ENCODE measurements at regions not wholly inside any gene's neighbourhood (a gene's known extent, or its start where the extent isn't known, plus 50 kb on each side); places are given as distances from the start of the nearest gene placed in this dataset.

- no peak overlapping the region for H2AFZ ChIP-seq (ENCODE audit: low read length)
- no peak for FAIRE-seq
- WGBS, 2 experiments (ENCODE audit: extremely low coverage in 1 of 2, insufficient coverage in 1 of 2, insufficient read length in 1 of 2, insufficient replicate concordance in 2 of 2, low coverage in 1 of 2, low lambda C conversion rate in 2 of 2, missing lambda C conversion rate in 1 of 2), result 93% methylated on average over 8 of the region's 8 CpGs; no CpG with 5 or more reads in 1 of the 2 experiments
Observed at GRCh38 chr5:13613621-13614020, 330.9 kb downstream of the DNAH5 start.

More at GRCh38 chr5:13613621-13614020, 330.9 kb downstream of the DNAH5 start:
- H3K4me2 ChIP-seq (ENCODE audit: insufficient read depth in 1 of 2, low read depth in 2 of 2, low read length in 2 of 2), result no peak overlapping the region
- no peaks in the 10 kb centered on the region for H4K20me1 ChIP-seq (replicated peaks in 1 of 2; ENCODE audit: control insufficient read depth in 1 of 2, insufficient read depth in 2 of 2, low read length in 2 of 2)
- no peak overlapping the region for H4K8ac ChIP-seq (ENCODE audit: extremely low read depth, insufficient read depth, low read length)
- no peak overlapping the region for H3K27ac ChIP-seq (ENCODE audit: low read depth, low read length)
- no peak overlapping the region for H3K18ac ChIP-seq (ENCODE audit: extremely low read depth, low read length)
- H4K91ac ChIP-seq (replicated peaks; ENCODE audit: insufficient read length, low read length), result no peak overlapping the region
- ChIA-PET CTCF (ENCODE audit: partially characterized antibody) (interaction anchor here (0.6 to 1.2 kb wide), 2 partner anchors 964 to 1072 kb away, joined by 3 to 4 read pairs; no protein-coding TSS in a partner anchor), POLR2A (ENCODE audit: partially characterized antibody) (interaction anchor here (0.6 kb wide), 1 partner anchor 26 kb away, joined by 3 read pairs; no protein-coding TSS in a partner anchor)
- no peak overlapping the region for H3K14ac ChIP-seq (ENCODE audit: insufficient read length)
- no peak overlapping the region for H2BK5ac ChIP-seq (ENCODE audit: low read depth, low read length)
- H3K9me3 ChIP-seq (ENCODE audit: insufficient read depth in 2 of 2, low read depth in 1 of 2, low read length in 1 of 2), result no peaks in the 10 kb centered on the region
- no peak overlapping the region for H2BK12ac ChIP-seq (ENCODE audit: low read depth, low read length)
- H3K36me3 ChIP-seq (ENCODE audit: control insufficient read depth in 2 of 4, insufficient read depth in 4 of 4, low read length in 3 of 4), result no peaks in the 10 kb centered on the region
- no peak overlapping the region for H2BK15ac ChIP-seq (ENCODE audit: low read length)
- no peaks in the 10 kb centered on the region for H3K79me1 ChIP-seq (ENCODE audit: low read depth, low read length)
- H3K4ac ChIP-seq (replicated peaks; ENCODE audit: insufficient read length, low read depth, low read length), result no peak overlapping the region
- H3K4me1 ChIP-seq (replicated peaks in 1 of 4; ENCODE audit: control insufficient read depth in 3 of 4, insufficient read depth in 4 of 4, low read length in 3 of 4), result no peaks in the 10 kb centered on the region
- no peak overlapping the region for H4K5ac ChIP-seq (ENCODE audit: insufficient read length, low read depth, low read length)
- H3K9ac ChIP-seq (replicated peaks in 1 of 4; ENCODE audit: extremely low read depth in 1 of 4, low read depth in 3 of 4, low read length in 3 of 4), result no peak overlapping the region
- H2BK120ac ChIP-seq (replicated peaks; ENCODE audit: low read depth, low read length), result no peak overlapping the region
- H2AK5ac ChIP-seq (ENCODE audit: low read depth, low read length), result no peak overlapping the region
- no peak overlapping the region for H3K23ac ChIP-seq (ENCODE audit: insufficient read length)
- H3K23me2 ChIP-seq (ENCODE audit: low read depth, low read length), result no peaks in the 10 kb centered on the region
- no peaks in the 10 kb centered on the region for H3K27me3 ChIP-seq (replicated peaks in 1 of 4; ENCODE audit: control insufficient read depth in 3 of 4, extremely low read depth in 1 of 4, insufficient read depth in 3 of 4, low read length in 3 of 4)
- no peak overlapping the region for H2BK20ac ChIP-seq (ENCODE audit: low read length)
- H3K79me2 ChIP-seq (ENCODE audit: control insufficient read depth in 1 of 2, insufficient read depth in 2 of 2, low read length in 2 of 2), result no peaks in the 10 kb centered on the region
- H3K56ac ChIP-seq (replicated peaks; ENCODE audit: insufficient read length, low read depth, low read length), result no peak overlapping the region
- H3K4me3 ChIP-seq (ENCODE audit: extremely low read depth in 1 of 4, insufficient read depth in 2 of 4, low read depth in 3 of 4, low read length in 4 of 4), result no peak overlapping the region
- no peak for DNase-seq (ENCODE audit: low read depth in 1 of 2, low spot score in 2 of 2)
- no peak for TF ChIP-seq ATF3 (IDR thresholded peaks at IDR 0.05; ENCODE audit: insufficient read depth, low read depth, low read length)
- TF ChIP-seq ATF2 (IDR thresholded peaks at IDR 0.05; ENCODE audit: low read length), result no peak
- no peak for TF ChIP-seq JUND (IDR thresholded peaks at IDR 0.05; ENCODE audit: low read length)

Data from H1 (cell line).